Stomach (tissue), 4 donors: ENCODE measurements at regions not wholly inside any gene's neighbourhood (a gene's known extent, or its start where the extent isn't known, plus 50 kb on each side); places are given as distances from the start of the nearest gene placed in this dataset.

Source experiments
- EP300 ChIP-seq: sonication (generic); formaldehyde crosslinking; IDR thresholded peaks from one replicate; pipeline ENCODE4 v1.6.1; 2017; ENCODE audit warnings: antibody characterized with exemption
- POLR2A ChIP-seq, 4 donors: fragments of 450-650 bp; IDR thresholded peaks; one replicate each; pipeline ENCODE4 v1.6.1; 2016; ENCODE audit warnings: antibody characterized with exemption in 4 of 4, control low read depth in 2 of 4, mild to moderate bottlenecking in 1 of 4, moderate library complexity in 1 of 4
- TF ChIP-seq, protein P1 (sequence below), 7 experiments: fragments of 450-650 bp in 4 of 7; fragments of 200-600 bp in 3 of 7; sonication (generic) in 3 of 7; IDR thresholded peaks; one replicate each; pipeline ENCODE4 v1.5.1; 2016 to 2019; ENCODE audit warnings: antibody characterized with exemption in 7 of 7, control low read depth in 2 of 7, mild to moderate bottlenecking in 1 of 7

DNA sequence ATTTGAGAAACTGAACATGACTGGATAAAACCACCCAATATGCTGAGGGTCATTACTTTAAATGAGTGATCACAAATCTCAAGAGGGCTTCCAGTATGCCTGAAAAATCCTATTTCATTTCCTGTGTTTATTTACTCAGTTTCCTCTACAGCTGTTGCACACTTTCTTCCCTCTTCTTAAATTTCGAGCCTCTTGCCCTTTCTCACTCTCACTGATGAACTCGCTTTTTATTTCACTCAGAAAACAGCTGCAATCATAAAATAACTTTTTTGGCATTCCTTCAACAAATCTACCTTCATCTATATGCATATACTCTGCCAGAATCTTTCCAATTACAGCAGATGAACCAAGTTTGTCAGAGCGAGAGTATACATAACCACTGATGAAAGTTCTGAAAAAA is 101.3 kb downstream of the EIF4E start:
- TF ChIP-seq POLR2A (IDR thresholded peaks at IDR 0.05) (no peak), EP300 (no peak)
- TF ChIP-seq, protein P1, sequence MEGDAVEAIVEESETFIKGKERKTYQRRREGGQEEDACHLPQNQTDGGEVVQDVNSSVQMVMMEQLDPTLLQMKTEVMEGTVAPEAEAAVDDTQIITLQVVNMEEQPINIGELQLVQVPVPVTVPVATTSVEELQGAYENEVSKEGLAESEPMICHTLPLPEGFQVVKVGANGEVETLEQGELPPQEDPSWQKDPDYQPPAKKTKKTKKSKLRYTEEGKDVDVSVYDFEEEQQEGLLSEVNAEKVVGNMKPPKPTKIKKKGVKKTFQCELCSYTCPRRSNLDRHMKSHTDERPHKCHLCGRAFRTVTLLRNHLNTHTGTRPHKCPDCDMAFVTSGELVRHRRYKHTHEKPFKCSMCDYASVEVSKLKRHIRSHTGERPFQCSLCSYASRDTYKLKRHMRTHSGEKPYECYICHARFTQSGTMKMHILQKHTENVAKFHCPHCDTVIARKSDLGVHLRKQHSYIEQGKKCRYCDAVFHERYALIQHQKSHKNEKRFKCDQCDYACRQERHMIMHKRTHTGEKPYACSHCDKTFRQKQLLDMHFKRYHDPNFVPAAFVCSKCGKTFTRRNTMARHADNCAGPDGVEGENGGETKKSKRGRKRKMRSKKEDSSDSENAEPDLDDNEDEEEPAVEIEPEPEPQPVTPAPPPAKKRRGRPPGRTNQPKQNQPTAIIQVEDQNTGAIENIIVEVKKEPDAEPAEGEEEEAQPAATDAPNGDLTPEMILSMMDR (IDR thresholded peaks at IDR 0.05) = no peak
